Stimulated activated CD8-positive, alpha-beta memory T cell treated with anti-CD3 and anti-CD28 coated beads, Interleukin-4, amount 100 ng/mL, for 48 hours (primary cell): ENCODE measurements at regions not wholly inside any gene's neighbourhood (a gene's known extent, or its start where the extent isn't known, plus 50 kb on each side); places are given as distances from the start of the nearest gene placed in this dataset.

Source experiments
- DNase-seq: peaks from one replicate; pipeline ENCODE4 v3.0.0-alpha.2; 2020

GRCh38 chr11:29959488-29959887 is 57.3 kb downstream of the KCNA4 start:
- no peak for DNase-seq

GRCh38 chr11:29957431-29957830 is 59.4 kb downstream of the KCNA4 start:
- no peak for DNase-seq

- no peak for DNase-seq
Measured at GRCh38 chr11:29956076-29956556, 60.7 kb downstream of the KCNA4 start.

GRCh38 chr11:29943347-29943746 is 73.5 kb downstream of the KCNA4 start:
- DNase-seq = no peak

GRCh38 chr11:29937526-29937925 is 79.3 kb downstream of the KCNA4 start:
- DNase-seq = no peak

GRCh38 chr11:29934115-29934638 is 82.7 kb downstream of the KCNA4 start:
- DNase-seq = no peak

- DNase-seq = no peak
Measured at GRCh38 chr11:29916040-29916439, 100.8 kb downstream of the KCNA4 start.

- no peak for DNase-seq
Measured at GRCh38 chr11:29914203-29914930, 102.5 kb downstream of the KCNA4 start.

GRCh38 chr11:29913352-29913751 is 103.5 kb downstream of the KCNA4 start:
- no peak for DNase-seq

- no peak for DNase-seq
Measured at GRCh38 chr11:29900382-29900781, 116.4 kb downstream of the KCNA4 start.

- DNase-seq = no peak
Measured at GRCh38 chr11:29879560-29879959, 137.3 kb downstream of the KCNA4 start.

GRCh38 chr11:29876192-29876591 is 140.6 kb downstream of the KCNA4 start:
- no peak for DNase-seq

- no peak for DNase-seq
Measured at GRCh38 chr11:29847219-29847618, 169.6 kb downstream of the KCNA4 start.

- no peak for DNase-seq
Measured at GRCh38 chr11:29844701-29845379, 172.0 kb downstream of the KCNA4 start.

- DNase-seq = no peak
Measured at GRCh38 chr11:29844031-29844430, 172.8 kb downstream of the KCNA4 start.

GRCh38 chr11:29842061-29842460 is 174.8 kb downstream of the KCNA4 start:
- no peak for DNase-seq

GRCh38 chr11:29826878-29827277 is 190.0 kb downstream of the KCNA4 start:
- no peak for DNase-seq

- no peak for DNase-seq
Measured at GRCh38 chr11:29816359-29816758, 200.5 kb downstream of the KCNA4 start.

- no peak for DNase-seq
Measured at GRCh38 chr11:29809121-29809520, 207.7 kb downstream of the KCNA4 start.

GRCh38 chr11:29802522-29802921 is 214.3 kb downstream of the KCNA4 start:
- no peak for DNase-seq

- no peak for DNase-seq
Measured at GRCh38 chr11:29801561-29801960, 215.3 kb downstream of the KCNA4 start.

GRCh38 chr11:29786092-29786491 is 230.7 kb downstream of the KCNA4 start:
- DNase-seq = no peak

GRCh38 chr11:29783506-29783905 is 233.3 kb downstream of the KCNA4 start:
- no peak for DNase-seq

- no peak for DNase-seq
Measured at GRCh38 chr11:29782447-29782846, 234.4 kb downstream of the KCNA4 start.
